Astrocyte of the hippocampus (primary cell): ENCODE measurements at regions not wholly inside any gene's neighbourhood (a gene's known extent, or its start where the extent isn't known, plus 50 kb on each side); places are given as distances from the start of the nearest gene placed in this dataset.

ENCODE experiments used
- DNase-seq: peaks from one replicate; pipeline ENCODE4 v3.0.0; 2011; ENCODE audit warnings: low read depth, low spot score

GRCh38 chr5:174234388-174234787, 188.9 kb downstream of the NSG2 start:
- no peak for DNase-seq

GRCh38 chr5:174235221-174236011, 189.9 kb downstream of the NSG2 start:
- peak; percentile 89 for DNase-seq

GRCh38 chr5:174236070-174236469, 190.6 kb downstream of the NSG2 start:
- peak; percentile 17 for DNase-seq

- DNase-seq = peak; percentile 31
Measured at GRCh38 chr5:174239718-174240117, 194.2 kb downstream of the NSG2 start.

GRCh38 chr5:174242573-174242972, 197.1 kb downstream of the NSG2 start:
- no peak for DNase-seq

- DNase-seq = no peak
Measured at GRCh38 chr5:174243904-174244303, 198.4 kb downstream of the NSG2 start.

- DNase-seq = peak; percentile 73
Measured at GRCh38 chr5:174245516-174246075, 200.1 kb downstream of the NSG2 start.

- no peak for DNase-seq
Measured at GRCh38 chr5:174246743-174247142, 201.2 kb downstream of the NSG2 start.

GRCh38 chr5:174247301-174247700, 201.8 kb downstream of the NSG2 start:
- no peak for DNase-seq

GRCh38 chr5:174251305-174252000, 205.9 kb downstream of the NSG2 start:
- DNase-seq = no peak

GRCh38 chr5:174252121-174252520, 206.6 kb downstream of the NSG2 start:
- DNase-seq = no peak

GRCh38 chr5:174259696-174260420, 214.4 kb downstream of the NSG2 start:
- no peak for DNase-seq

- no peak for DNase-seq
Measured at GRCh38 chr5:174271316-174271715, 225.8 kb downstream of the NSG2 start.

- no peak for DNase-seq
Measured at GRCh38 chr5:174272671-174273070, 227.2 kb downstream of the NSG2 start.

- no peak for DNase-seq
Measured at GRCh38 chr5:174273325-174273724, 227.8 kb downstream of the NSG2 start.

GRCh38 chr5:174275959-174276358, 230.5 kb downstream of the NSG2 start:
- no peak for DNase-seq

GRCh38 chr5:174281089-174281760, 235.7 kb downstream of the NSG2 start:
- no peak for DNase-seq

- DNase-seq = no peak
Measured at GRCh38 chr5:174281855-174282254, 236.3 kb downstream of the NSG2 start.

GRCh38 chr5:174282391-174282790, 236.9 kb downstream of the NSG2 start:
- no peak for DNase-seq

GRCh38 chr5:174283211-174284005, 237.9 kb downstream of the NSG2 start:
- DNase-seq = no peak

GRCh38 chr5:174284873-174285272, 239.4 kb downstream of the NSG2 start:
- DNase-seq = no peak
